GM23338 (cell line): ENCODE measurements at regions not wholly inside any gene's neighbourhood (a gene's known extent, or its start where the extent isn't known, plus 50 kb on each side); places are given as distances from the start of the nearest gene placed in this dataset.

Experiments
- ATAC-seq: fragments of 200-7000 bp; cut with Tn5 transposase; 3 replicates; pipeline ENCODE4 v1.9.1; 2020
- DNase-seq: peaks from one replicate; pipeline ENCODE4 v3.0.0-alpha.2; 2015; ENCODE audit warnings: low spot score
- H2AFZ ChIP-seq: fragments of 200-600 bp; sonication (generic); 2 replicates; pipeline ENCODE4 v1.8.0; 2016; ENCODE audit warnings: antibody characterized with exemption, mild to moderate bottlenecking, moderate library complexity
- H3F3A ChIP-seq: fragments of 200-600 bp; sonication (generic); replicated peaks from 2 replicates; pipeline ENCODE4 v1.8.0; 2017; ENCODE audit warnings: antibody characterized with exemption, mixed run types, low read depth
- H3K27ac ChIP-seq: fragments of 200-600 bp; sonication (generic); 2 replicates; pipeline ENCODE4 v1.6.1; 2016; ENCODE audit warnings: low read depth
- H3K27me3 ChIP-seq: fragments of 200-600 bp; sonication (generic); 2 replicates; pipeline ENCODE4 v1.8.0; 2016; ENCODE audit warnings: mild to moderate bottlenecking, mixed run types, moderate library complexity; ENCODE audit not compliant: insufficient read depth
- H3K36me3 ChIP-seq: fragments of 200-600 bp; sonication (generic); 2 replicates; pipeline ENCODE4 v1.8.0; 2016; ENCODE audit warnings: mild to moderate bottlenecking; ENCODE audit not compliant: insufficient read depth
- H3K4me1 ChIP-seq: fragments of 200-600 bp; sonication (generic); 2 replicates; pipeline ENCODE4 v1.8.0; 2016; ENCODE audit warnings: mild to moderate bottlenecking, moderate library complexity; ENCODE audit not compliant: insufficient read depth
- H3K4me2 ChIP-seq: fragments of 200-600 bp; sonication (generic); 2 replicates; pipeline ENCODE4 v1.7.1; 2017; ENCODE audit warnings: mixed run types
- H3K4me3 ChIP-seq: fragments of 200-600 bp; sonication (generic); 2 replicates; pipeline ENCODE4 v1.6.1; 2016; ENCODE audit warnings: mixed run types
- H3K79me2 ChIP-seq: fragments of 200-600 bp; sonication (generic); replicated peaks from 2 replicates; pipeline ENCODE4 v1.8.0; 2017; ENCODE audit warnings: mild to moderate bottlenecking; ENCODE audit not compliant: insufficient read depth
- H3K9me2 ChIP-seq: fragments of 200-600 bp; sonication (generic); 2 replicates; pipeline ENCODE4 v1.8.0; 2017; ENCODE audit not compliant: insufficient read depth
- H4K20me1 ChIP-seq: fragments of 200-600 bp; sonication (generic); replicated peaks from 2 replicates; pipeline ENCODE4 v1.8.0; 2017; ENCODE audit warnings: mild to moderate bottlenecking; ENCODE audit not compliant: insufficient read depth
- H3K27ac Mint-ChIP-seq: 2 replicates; pipeline ENCODE4 v1.8.0; 2020; ENCODE audit warnings: inconsistent platforms, mild to moderate bottlenecking, moderate library complexity, mixed read lengths
- H3K27me3 Mint-ChIP-seq: 3 replicates; pipeline ENCODE4 v1.8.0; 2022; ENCODE audit warnings: low read depth, mild to moderate bottlenecking, moderate library complexity, mixed read lengths, inconsistent platforms; ENCODE audit not compliant: insufficient read depth, poor library complexity
- H3K36me3 Mint-ChIP-seq: 3 replicates; pipeline ENCODE4 v1.8.0; 2021; ENCODE audit warnings: low read depth, mild to moderate bottlenecking, inconsistent platforms, moderate library complexity, mixed read lengths
- H3K4me1 Mint-ChIP-seq: 3 replicates; pipeline ENCODE4 v1.8.0; 2020; ENCODE audit warnings: mild to moderate bottlenecking, inconsistent platforms, mixed read lengths
- H3K4me3 Mint-ChIP-seq: 3 replicates; pipeline ENCODE4 v1.8.0; 2021; ENCODE audit warnings: moderate library complexity, mild to moderate bottlenecking, inconsistent platforms, mixed read lengths
- H3K9me3 Mint-ChIP-seq: 3 replicates; pipeline ENCODE4 v1.8.0; 2020; ENCODE audit warnings: moderate library complexity, mild to moderate bottlenecking, inconsistent platforms, mixed read lengths
- CREB1 ChIP-seq: fragments of 250-450 bp; sonication (Bioruptor Pico); IDR thresholded peaks from 2 replicates; pipeline ENCODE4 v1.5.0; 2020; ENCODE audit warnings: low read depth, mild to moderate bottlenecking, moderate library complexity
- CTCF ChIP-seq, 2 experiments: fragments of 200-600 bp in 1 of 2; sonication (generic) in 1 of 2; conservative IDR thresholded peaks; 2 replicates each; pipeline versions ENCODE4 v1.5.1 to v1.6.1; 2016 to 2017; ENCODE audit warnings: antibody characterized with exemption in 2 of 2, low read depth in 2 of 2, mild to moderate bottlenecking in 2 of 2, moderate library complexity in 1 of 2
- ETS1 ChIP-seq: IDR thresholded peaks from 2 replicates; pipeline ENCODE4 v1.6.1; 2016; ENCODE audit warnings: antibody characterized with exemption
- EZH2phosphoT487 ChIP-seq: fragments of 200-600 bp; sonication (generic); IDR thresholded peaks from one replicate; pipeline ENCODE4 v1.8.1; 2018; ENCODE audit warnings: antibody characterized with exemption; ENCODE audit not compliant: unreplicated experiment
- NANOG ChIP-seq: IDR thresholded peaks from 2 replicates; pipeline ENCODE4 v1.6.1; 2016; ENCODE audit warnings: antibody characterized with exemption, borderline replicate concordance
- POLR2AphosphoS5 ChIP-seq: IDR thresholded peaks from 2 replicates; pipeline ENCODE4 v1.6.1; 2016; ENCODE audit warnings: antibody characterized with exemption, low read depth
- REST ChIP-seq: IDR thresholded peaks from one replicate; pipeline ENCODE4 v1.6.1; 2018; ENCODE audit warnings: antibody characterized with exemption; ENCODE audit not compliant: unreplicated experiment
- STAT1 ChIP-seq: IDR thresholded peaks from one replicate; pipeline ENCODE4 v1.6.1; 2016; ENCODE audit warnings: antibody characterized with exemption; ENCODE audit not compliant: unreplicated experiment
- ZNF114 ChIP-seq: fragments of 250-450 bp; sonication (Bioruptor Pico); IDR thresholded peaks from 2 replicates; pipeline ENCODE4 v1.5.0; 2020; ENCODE audit warnings: mild to moderate bottlenecking, moderate library complexity
- ZNF331 ChIP-seq: fragments of 250-450 bp; sonication (Bioruptor Pico); IDR thresholded peaks from 2 replicates; pipeline ENCODE4 v1.5.0; 2020; ENCODE audit warnings: low read depth, mild to moderate bottlenecking, moderate library complexity

- H3K36me3 Mint-ChIP-seq, result peaks cover 51% of the 10 kb centered on the region
- Histone ChIP-seq H3K27ac (no peak overlapping the region), H2AFZ (no peak overlapping the region), H3F3A (no peaks in the 10 kb centered on the region), H3K4me1 (no peaks in the 10 kb centered on the region), H3K27me3 (no peaks in the 10 kb centered on the region), H3K79me2 (no peaks in the 10 kb centered on the region), H4K20me1 (no peaks in the 10 kb centered on the region), H3K9me2 (no peaks in the 10 kb centered on the region), H3K36me3 (no peaks in the 10 kb centered on the region), H3K4me2 (no peak overlapping the region), H3K4me3 (no peak overlapping the region)
- no peaks in the 10 kb centered on the region for H3K4me1 Mint-ChIP-seq
- ATAC-seq (no peak), DNase-seq (no peak)
- H3K27me3 Mint-ChIP-seq, result peaks cover 2% of the 10 kb centered on the region
- H3K4me3 Mint-ChIP-seq, result no peak overlapping the region
- H3K9me3 Mint-ChIP-seq, result peaks cover 45% of the 10 kb centered on the region; the same call in 2 of the 3 replicates
- TF ChIP-seq NANOG (no peak), ETS1 (no peak), STAT1 (no peak)
- H3K27ac Mint-ChIP-seq, result no peak overlapping the region
Observed at GRCh38 chr12:130247634-130248237, 85.5 kb downstream of the FZD10 start.

GRCh38 chr12:130249376-130249775 is 87.1 kb downstream of the FZD10 start:
- no peak overlapping the region for H3K4me2 ChIP-seq
- no peaks in the 10 kb centered on the region for H3F3A ChIP-seq
- H3K4me1 ChIP-seq, result no peaks in the 10 kb centered on the region
- TF ChIP-seq STAT1 (no peak), ETS1 (no peak), CTCF (conservative IDR thresholded peaks at IDR 0.05; ENCODE audit: low read depth in 2 of 2) (no peak), NANOG (no peak), POLR2AphosphoS5 (no peak), ZNF114 (CRISPR knock-in tag) (no peak), EZH2phosphoT487 (no peak), CREB1 (CRISPR knock-in tag) (no peak), ZNF331 (CRISPR knock-in tag) (no peak), REST (no peak)
- no peaks in the 10 kb centered on the region for H3K27me3 ChIP-seq
- no peaks in the 10 kb centered on the region for H3K36me3 ChIP-seq
- no peaks in the 10 kb centered on the region for H4K20me1 ChIP-seq
- no peaks in the 10 kb centered on the region for H3K9me2 ChIP-seq
- H3K79me2 ChIP-seq, result no peaks in the 10 kb centered on the region
- peaks cover 2% of the 10 kb centered on the region for H3K27me3 Mint-ChIP-seq
- H3K36me3 Mint-ChIP-seq, result peaks cover 53% of the 10 kb centered on the region
- H3K4me3 Mint-ChIP-seq, result no peak overlapping the region
- no peak overlapping the region for H3K27ac ChIP-seq
- DNase-seq, result peak; percentile 50
- H3K4me3 ChIP-seq, result no peak overlapping the region
- H3K27ac Mint-ChIP-seq, result no peak overlapping the region
- no peak for ATAC-seq
- H3K9me3 Mint-ChIP-seq, result peaks cover 61% of the 10 kb centered on the region; the same call in 2 of the 3 replicates
- no peak overlapping the region for H2AFZ ChIP-seq
- H3K4me1 Mint-ChIP-seq, result no peaks in the 10 kb centered on the region
